ENCODE measurements at regions not wholly inside any gene's neighbourhood (a gene's known extent, or its start where the extent isn't known, plus 50 kb on each side); places are given as distances from the start of the nearest gene placed in this dataset.

DNA sequence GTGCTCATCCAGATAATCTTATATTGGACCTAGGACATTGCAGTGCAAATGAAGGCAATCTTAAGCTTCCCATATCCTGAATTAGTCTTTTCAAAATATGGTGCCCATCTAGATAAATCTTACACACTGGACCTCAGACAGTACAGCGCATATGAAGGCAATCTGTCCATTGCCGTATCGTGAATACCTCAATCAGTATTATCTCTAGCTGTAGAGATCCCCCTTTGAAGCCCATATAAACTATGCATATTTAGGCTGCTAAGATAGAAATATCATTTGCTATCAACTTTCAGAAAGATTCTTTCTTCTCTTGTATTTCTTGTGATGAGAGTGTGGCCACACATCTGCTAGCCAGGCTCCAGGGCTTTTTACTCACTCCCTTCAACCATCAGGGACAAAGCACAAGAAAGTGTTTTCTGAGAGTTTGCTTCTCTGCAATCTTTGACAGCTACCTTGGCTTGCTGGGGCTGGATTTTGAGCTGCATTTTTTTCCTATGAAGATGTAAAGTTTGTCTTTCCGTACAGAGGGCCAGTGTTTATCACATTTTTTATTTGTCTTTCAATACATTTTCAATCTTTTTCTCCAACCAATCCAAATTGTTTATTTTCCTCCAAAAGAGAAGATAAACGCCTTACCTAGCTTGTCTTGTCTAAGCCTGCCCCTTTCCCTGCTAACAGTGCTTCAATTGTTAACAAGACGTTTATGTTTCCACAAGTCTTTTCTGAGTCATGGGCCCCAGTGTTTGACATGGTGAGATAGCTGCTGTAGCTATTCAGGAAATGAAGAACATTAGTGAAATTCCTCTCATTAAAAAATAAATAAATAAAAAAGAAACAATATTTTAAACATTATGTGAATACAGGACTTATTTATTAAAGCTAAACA, 57.6 kb upstream of the FAT1 start:
- DNase-seq (no peak), FAIRE-seq (no peak)
- H3K9ac ChIP-seq (ENCODE audit: low read length in 3 of 3) = no peak overlapping the region
- no peaks in the 10 kb centered on the region for H3K4me1 ChIP-seq (ENCODE audit: control insufficient read depth in 2 of 3, insufficient read depth in 2 of 3, low read depth in 1 of 3, low read length in 3 of 3)
- TF ChIP-seq, protein P1, sequence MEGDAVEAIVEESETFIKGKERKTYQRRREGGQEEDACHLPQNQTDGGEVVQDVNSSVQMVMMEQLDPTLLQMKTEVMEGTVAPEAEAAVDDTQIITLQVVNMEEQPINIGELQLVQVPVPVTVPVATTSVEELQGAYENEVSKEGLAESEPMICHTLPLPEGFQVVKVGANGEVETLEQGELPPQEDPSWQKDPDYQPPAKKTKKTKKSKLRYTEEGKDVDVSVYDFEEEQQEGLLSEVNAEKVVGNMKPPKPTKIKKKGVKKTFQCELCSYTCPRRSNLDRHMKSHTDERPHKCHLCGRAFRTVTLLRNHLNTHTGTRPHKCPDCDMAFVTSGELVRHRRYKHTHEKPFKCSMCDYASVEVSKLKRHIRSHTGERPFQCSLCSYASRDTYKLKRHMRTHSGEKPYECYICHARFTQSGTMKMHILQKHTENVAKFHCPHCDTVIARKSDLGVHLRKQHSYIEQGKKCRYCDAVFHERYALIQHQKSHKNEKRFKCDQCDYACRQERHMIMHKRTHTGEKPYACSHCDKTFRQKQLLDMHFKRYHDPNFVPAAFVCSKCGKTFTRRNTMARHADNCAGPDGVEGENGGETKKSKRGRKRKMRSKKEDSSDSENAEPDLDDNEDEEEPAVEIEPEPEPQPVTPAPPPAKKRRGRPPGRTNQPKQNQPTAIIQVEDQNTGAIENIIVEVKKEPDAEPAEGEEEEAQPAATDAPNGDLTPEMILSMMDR (IDR thresholded peaks at IDR 0.05; ENCODE audit: borderline replicate concordance, extremely low read depth, insufficient read depth) = no peak
- H3K4me3 ChIP-seq (ENCODE audit: low read length in 3 of 3) = no peak overlapping the region
- H3K36me3 ChIP-seq (ENCODE audit: control insufficient read depth in 2 of 3, insufficient read depth in 3 of 3, low read length in 3 of 3) = no peaks in the 10 kb centered on the region
- H3K9me3 ChIP-seq (ENCODE audit: control insufficient read depth in 2 of 3, insufficient read depth in 1 of 3, low read length in 3 of 3) = no peaks in the 10 kb centered on the region
- H3K27me3 ChIP-seq (ENCODE audit: control insufficient read depth, insufficient read depth, low read length) = no peaks in the 10 kb centered on the region
- H3K27ac ChIP-seq (ENCODE audit: low read depth in 2 of 2, low read length in 2 of 2) = no peak overlapping the region
- intact Hi-C loops (cut with DNase I) = no loop called here

DNA sequence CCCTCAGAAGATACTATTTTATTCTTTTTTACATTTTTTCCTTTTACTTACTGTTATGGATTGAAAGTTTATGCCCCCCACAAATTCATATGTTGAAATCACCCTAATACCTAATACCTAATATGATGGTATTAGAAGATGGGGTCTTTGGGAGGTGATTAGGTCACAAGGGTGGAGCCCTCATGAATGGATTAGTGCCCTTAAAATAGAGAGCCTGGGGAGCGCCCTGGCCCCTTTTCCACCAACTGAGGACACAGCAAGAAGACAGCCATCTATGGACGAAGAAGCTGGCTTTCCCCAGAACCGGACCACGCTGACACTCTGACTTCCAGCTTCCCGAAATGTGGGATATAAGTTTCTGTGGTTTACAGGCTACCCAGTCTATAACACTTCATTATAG, 58.6 kb upstream of the FAT1 start:
- H3K27me3 ChIP-seq (ENCODE audit: control insufficient read depth, insufficient read depth, low read length) = no peaks in the 10 kb centered on the region
- TF ChIP-seq, protein P1 (IDR thresholded peaks at IDR 0.05; ENCODE audit: borderline replicate concordance, extremely low read depth, insufficient read depth) = no peak
- intact Hi-C loops (cut with DNase I) = no loop called here
- DNase-seq (no peak), FAIRE-seq (no peak)
- H3K4me3 ChIP-seq (ENCODE audit: low read length in 3 of 3) = no peak overlapping the region
- no peaks in the 10 kb centered on the region for H3K9me3 ChIP-seq (ENCODE audit: control insufficient read depth in 2 of 3, insufficient read depth in 1 of 3, low read length in 3 of 3)
- no peak overlapping the region for H3K27ac ChIP-seq (ENCODE audit: low read depth in 2 of 2, low read length in 2 of 2)
- H3K36me3 ChIP-seq (ENCODE audit: control insufficient read depth in 2 of 3, insufficient read depth in 3 of 3, low read length in 3 of 3) = no peaks in the 10 kb centered on the region
- H3K9ac ChIP-seq (ENCODE audit: low read length in 3 of 3) = no peak overlapping the region
- no peaks in the 10 kb centered on the region for H3K4me1 ChIP-seq (ENCODE audit: control insufficient read depth in 2 of 3, insufficient read depth in 2 of 3, low read depth in 1 of 3, low read length in 3 of 3)

DNA sequence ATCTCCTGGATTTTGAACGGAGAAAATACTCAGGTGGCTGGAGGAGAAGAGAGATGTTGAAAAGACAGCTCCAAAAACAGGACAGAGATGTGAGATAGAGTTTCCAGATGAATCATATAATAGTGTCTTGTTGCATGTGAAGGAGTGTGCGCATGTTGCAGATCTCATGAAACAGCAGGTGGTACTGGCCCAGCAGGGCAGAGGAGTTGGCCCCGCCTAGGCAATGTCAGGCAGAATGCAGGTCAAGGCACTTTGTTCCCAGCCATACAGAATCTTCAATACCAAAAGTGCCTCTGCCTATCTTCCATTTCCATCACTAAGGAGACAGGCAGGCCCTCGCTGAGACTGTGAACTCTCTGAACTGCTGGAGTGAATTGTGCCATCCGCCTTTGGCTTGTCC, 63.9 kb upstream of the FAT1 start:
- Histone ChIP-seq H3K9me3 (ENCODE audit: control insufficient read depth in 2 of 3, insufficient read depth in 1 of 3, low read length in 3 of 3) (no peaks in the 10 kb centered on the region), H3K36me3 (ENCODE audit: control insufficient read depth in 2 of 3, insufficient read depth in 3 of 3, low read length in 3 of 3) (no peaks in the 10 kb centered on the region), H3K4me1 (ENCODE audit: control insufficient read depth in 2 of 3, insufficient read depth in 2 of 3, low read depth in 1 of 3, low read length in 3 of 3) (no peaks in the 10 kb centered on the region), H3K27ac (ENCODE audit: low read depth in 2 of 2, low read length in 2 of 2) (no peak overlapping the region), H3K9ac (ENCODE audit: low read length in 3 of 3) (no peak overlapping the region), H3K4me3 (ENCODE audit: low read length in 3 of 3) (no peak overlapping the region), H3K27me3 (ENCODE audit: control insufficient read depth, insufficient read depth, low read length) (no peaks in the 10 kb centered on the region)
- intact Hi-C loops (cut with DNase I) = no loop called here
- no peak for FAIRE-seq
- no peak for DNase-seq
- TF ChIP-seq, protein P1 (IDR thresholded peaks at IDR 0.05; ENCODE audit: borderline replicate concordance, extremely low read depth, insufficient read depth) = no peak

Measured in kidney (tissue), 13 donors.